HUES6 (cell line): ENCODE measurements at regions not wholly inside any gene's neighbourhood (a gene's known extent, or its start where the extent isn't known, plus 50 kb on each side); places are given as distances from the start of the nearest gene placed in this dataset.
"Not testable (repeated sequence)": the region's sequence is repeated elsewhere in the genome, so short reads cannot be mapped to it uniquely, and the experiment has no call there.

ENCODE experiments used
- H3K27ac ChIP-seq: 2 replicates; pipeline ENCODE4 v1.7.0; 2013; ENCODE audit warnings: low read depth, mild to moderate bottlenecking, low read length, inconsistent platforms
- H3K27me3 ChIP-seq: 2 replicates; pipeline ENCODE4 v1.6.1; 2013; ENCODE audit warnings: low read length; ENCODE audit not compliant: control insufficient read depth, insufficient read depth
- H3K36me3 ChIP-seq: 2 replicates; pipeline ENCODE4 v1.6.1; 2013; ENCODE audit warnings: low read length; ENCODE audit not compliant: control insufficient read depth, insufficient read depth
- H3K4me1 ChIP-seq: 2 replicates; pipeline ENCODE4 v1.6.1; 2013; ENCODE audit warnings: low read length; ENCODE audit not compliant: control insufficient read depth, insufficient read depth
- H3K4me3 ChIP-seq: 2 replicates; pipeline ENCODE4 v1.5.1; 2013; ENCODE audit warnings: low read depth, low read length
- H3K9ac ChIP-seq: one replicate; pipeline ENCODE4 v1.6.1; 2013; ENCODE audit warnings: mild to moderate bottlenecking, low read length
- H3K9me3 ChIP-seq: 2 replicates; pipeline ENCODE4 v1.6.1; 2013; ENCODE audit warnings: low read depth, low read length; ENCODE audit not compliant: control insufficient read depth, insufficient read depth

GRCh38 chr16:29152544-29153031 lies 167.7 kb downstream of the LAT start:
- H3K4me3 ChIP-seq, H3K27me3 ChIP-seq, H3K9me3 ChIP-seq, H3K27ac ChIP-seq, H3K36me3 ChIP-seq, H3K9ac ChIP-seq: not testable (repeated sequence)
- H3K4me1 ChIP-seq, result peaks cover 13% of the 10 kb centered on the region

- Histone ChIP-seq H3K4me1 (peaks cover under 1% of the 10 kb centered on the region; the same call in 1 of the 2 replicates), H3K4me3 (no peak overlapping the region)
Observed at GRCh38 chr16:29151317-29151716, 166.5 kb downstream of the LAT start.

GRCh38 chr16:29149912-29150311 lies 165.1 kb downstream of the LAT start:
- H3K4me3 ChIP-seq, H3K9me3 ChIP-seq, H3K4me1 ChIP-seq, H3K27ac ChIP-seq, H3K36me3 ChIP-seq, H3K27me3 ChIP-seq, H3K9ac ChIP-seq: not testable (repeated sequence)

More at GRCh38 chr16:29151317-29151716, 166.5 kb downstream of the LAT start:
- Histone ChIP-seq H3K27me3 (no peaks in the 10 kb centered on the region), H3K36me3 (no peaks in the 10 kb centered on the region), H3K9me3 (0 out of 2 replicates have a peak, but pooled peaks cover 3% of the 10 kb centered on the region), H3K27ac (no peak overlapping the region), H3K9ac (no peak overlapping the region)

- Histone ChIP-seq H3K27ac (no peak overlapping the region), H3K4me3 (no peak overlapping the region), H3K9me3 (no peaks in the 10 kb centered on the region), H3K9ac (no peak overlapping the region), H3K4me1 (no peaks in the 10 kb centered on the region), H3K36me3 (no peaks in the 10 kb centered on the region), H3K27me3 (no peaks in the 10 kb centered on the region)
Observed at GRCh38 chr16:29148867-29149272, 164.0 kb downstream of the LAT start.

GRCh38 chr16:29148131-29148691 lies 163.4 kb downstream of the LAT start:
- H3K9me3 ChIP-seq, result no peaks in the 10 kb centered on the region
- no peak overlapping the region for H3K27ac ChIP-seq
- H3K4me1 ChIP-seq, result no peaks in the 10 kb centered on the region
- H3K27me3 ChIP-seq, result no peaks in the 10 kb centered on the region
- no peaks in the 10 kb centered on the region for H3K36me3 ChIP-seq
- H3K4me3 ChIP-seq, result no peak overlapping the region
- no peak overlapping the region for H3K9ac ChIP-seq

GRCh38 chr16:29147710-29148109 lies 162.9 kb downstream of the LAT start:
- H3K36me3 ChIP-seq, H3K4me3 ChIP-seq, H3K9me3 ChIP-seq, H3K27me3 ChIP-seq, H3K27ac ChIP-seq, H3K9ac ChIP-seq, H3K4me1 ChIP-seq: not testable (repeated sequence)

- H3K4me3 ChIP-seq, H3K9me3 ChIP-seq, H3K27me3 ChIP-seq, H3K9ac ChIP-seq, H3K4me1 ChIP-seq, H3K36me3 ChIP-seq, H3K27ac ChIP-seq: not testable (repeated sequence)
Observed at GRCh38 chr16:29146808-29147643, 162.2 kb downstream of the LAT start.

- H3K27me3 ChIP-seq, result no peaks in the 10 kb centered on the region
- no peak overlapping the region for H3K27ac ChIP-seq
- no peaks in the 10 kb centered on the region for H3K36me3 ChIP-seq
- no peaks in the 10 kb centered on the region for H3K9me3 ChIP-seq
- no peak overlapping the region for H3K9ac ChIP-seq
- H3K4me1 ChIP-seq, result no peaks in the 10 kb centered on the region
- no peak overlapping the region for H3K4me3 ChIP-seq
Observed at GRCh38 chr16:29146266-29146665, 161.4 kb downstream of the LAT start.

- not testable (repeated sequence) for H3K4me3 ChIP-seq, H3K36me3 ChIP-seq, H3K9ac ChIP-seq, H3K9me3 ChIP-seq, H3K4me1 ChIP-seq, H3K27me3 ChIP-seq, H3K27ac ChIP-seq
Observed at GRCh38 chr16:29145486-29146225, 160.8 kb downstream of the LAT start.

- H3K27me3 ChIP-seq, H3K4me3 ChIP-seq, H3K27ac ChIP-seq, H3K9ac ChIP-seq, H3K36me3 ChIP-seq, H3K4me1 ChIP-seq, H3K9me3 ChIP-seq: not testable (repeated sequence)
Observed at GRCh38 chr16:29145086-29145485, 160.2 kb downstream of the LAT start.

- not testable (repeated sequence) for H3K27ac ChIP-seq, H3K4me3 ChIP-seq, H3K9ac ChIP-seq, H3K27me3 ChIP-seq, H3K36me3 ChIP-seq, H3K4me1 ChIP-seq, H3K9me3 ChIP-seq
Observed at GRCh38 chr16:29144669-29145062, 159.8 kb downstream of the LAT start.
